ENCODE measurements at regions not wholly inside any gene's neighbourhood (a gene's known extent, or its start where the extent isn't known, plus 50 kb on each side); places are given as distances from the start of the nearest gene placed in this dataset.
"Not testable (repeated sequence)": the region's sequence is repeated elsewhere in the genome, so short reads cannot be mapped to it uniquely, and the experiment has no call there.

- DNase-seq = no peak
These were observed 599.6 kb upstream of the HS3ST1 start for GRCh38 chr4:12028258-12028657.

- DNase-seq = no peak
These were observed 593.7 kb upstream of the HS3ST1 start for GRCh38 chr4:12022409-12022808.

- no peak for DNase-seq
These were observed 588.0 kb upstream of the HS3ST1 start for GRCh38 chr4:12016729-12017128.

- no peak for DNase-seq
These were observed 576.8 kb upstream of the HS3ST1 start for GRCh38 chr4:12005471-12005870.

- DNase-seq = not testable (repeated sequence)
These were observed 567.9 kb upstream of the HS3ST1 start for GRCh38 chr4:11996581-11996980.

GRCh38 chr4:11976726-11977263 lies 548.1 kb upstream of the HS3ST1 start:
- DNase-seq = no peak

GRCh38 chr4:11973270-11973669 lies 544.6 kb upstream of the HS3ST1 start:
- no peak for DNase-seq

- no peak for DNase-seq
These were observed 542.1 kb upstream of the HS3ST1 start for GRCh38 chr4:11970754-11971153.

GRCh38 chr4:11966782-11967181 lies 538.1 kb upstream of the HS3ST1 start:
- no peak for DNase-seq

GRCh38 chr4:11954093-11954492 lies 525.4 kb upstream of the HS3ST1 start:
- DNase-seq = no peak

- no peak for DNase-seq
These were observed 520.7 kb upstream of the HS3ST1 start for GRCh38 chr4:11949355-11949754.

- not testable (repeated sequence) for DNase-seq
These were observed 518.9 kb upstream of the HS3ST1 start for GRCh38 chr4:11947629-11948028.

- DNase-seq = no peak
These were observed 509.2 kb upstream of the HS3ST1 start for GRCh38 chr4:11937941-11938340.

- no peak for DNase-seq
These were observed 502.6 kb upstream of the HS3ST1 start for GRCh38 chr4:11931266-11931820.

- no peak for DNase-seq
These were observed 500.4 kb upstream of the HS3ST1 start for GRCh38 chr4:11929080-11929479.

GRCh38 chr4:11919316-11919715 lies 490.6 kb upstream of the HS3ST1 start:
- DNase-seq = no peak

- no peak for DNase-seq
These were observed 485.7 kb upstream of the HS3ST1 start for GRCh38 chr4:11914406-11914805.

GRCh38 chr4:11912886-11913285 lies 484.2 kb upstream of the HS3ST1 start:
- no peak for DNase-seq

- DNase-seq = no peak
These were observed 482.1 kb upstream of the HS3ST1 start for GRCh38 chr4:11910812-11911211.

GRCh38 chr4:11908712-11909111 lies 480.0 kb upstream of the HS3ST1 start:
- no peak for DNase-seq

- no peak for DNase-seq
These were observed 479.5 kb upstream of the HS3ST1 start for GRCh38 chr4:11908205-11908604.

GRCh38 chr4:11904846-11905739 lies 476.4 kb upstream of the HS3ST1 start:
- DNase-seq = no peak

GRCh38 chr4:11904117-11904535 lies 475.4 kb upstream of the HS3ST1 start:
- DNase-seq = no peak

- no peak for DNase-seq
These were observed 472.4 kb upstream of the HS3ST1 start for GRCh38 chr4:11901089-11901488.
